Naive thymus-derived CD4-positive, alpha-beta T cell (primary cell): ENCODE measurements at regions not wholly inside any gene's neighbourhood (a gene's known extent, or its start where the extent isn't known, plus 50 kb on each side); places are given as distances from the start of the nearest gene placed in this dataset.
"Not testable (repeated sequence)": the region's sequence is repeated elsewhere in the genome, so short reads cannot be mapped to it uniquely, and the experiment has no call there.

Experiments used
- ATAC-seq: fragments of 150-1000 bp; cut with Tn5 transposase; 2 replicates; pipeline ENCODE4 v1.10.0; 2021; ENCODE audit warnings: mild to moderate bottlenecking, moderate library complexity
- CTCF ChIA-PET: fragments of 350-600 bp; sonication (Branson Sonifier 250); formaldehyde crosslinking; loops from one replicate; lab custom pipeline; 2021; ENCODE audit warnings: antibody characterized with exemption; lab: Charles Lee
- POLR2A ChIA-PET: fragments of 350-600 bp; sonication (Branson Sonifier 250); formaldehyde crosslinking; loops from one replicate; lab custom pipeline; 2021; ENCODE audit warnings: antibody characterized with exemption, inconsistent platforms; lab: Charles Lee
- DNase-seq, 9 donors: peaks; one replicate each; pipeline versions ENCODE4 v3.0.0 to v3.0.0-alpha.2; 2020 to 2022; ENCODE audit warnings: mixed read lengths in 1 of 9
- H3K27ac ChIP-seq: one replicate; pipeline ENCODE4 v1.7.0; 2013; ENCODE audit warnings: mild to moderate bottlenecking, low read depth, low read length, moderate library complexity
- H3K27me3 ChIP-seq, 2 donors: one replicate each; pipeline ENCODE4 v1.7.0; 2013; ENCODE audit warnings: low read length in 2 of 2, mild to moderate bottlenecking in 2 of 2, moderate library complexity in 2 of 2; ENCODE audit not compliant: control insufficient read depth in 2 of 2, insufficient read depth in 2 of 2
- H3K36me3 ChIP-seq, 3 experiments: 1 replicate in 2 of 3; 2 replicates in 1 of 3; pipeline ENCODE4 v1.7.0; 2013; ENCODE audit warnings: low read length in 3 of 3, mild to moderate bottlenecking in 3 of 3, moderate library complexity in 1 of 3; ENCODE audit not compliant: insufficient read depth in 3 of 3, control insufficient read depth in 2 of 3
- H3K4me1 ChIP-seq, 2 donors: one replicate each; pipeline ENCODE4 v1.7.0; 2013; ENCODE audit warnings: low read length in 2 of 2, mild to moderate bottlenecking in 2 of 2, moderate library complexity in 1 of 2; ENCODE audit not compliant: control insufficient read depth in 2 of 2, insufficient read depth in 2 of 2
- H3K4me3 ChIP-seq: 2 replicates; pipeline ENCODE4 v1.7.0; 2013; ENCODE audit warnings: mild to moderate bottlenecking, low read length
- H3K9me3 ChIP-seq, 3 experiments: 1 replicate in 2 of 3; 2 replicates in 1 of 3; pipeline ENCODE4 v1.7.0; 2013; ENCODE audit warnings: low read length in 3 of 3; ENCODE audit not compliant: control insufficient read depth in 2 of 3
- H3K27ac Mint-ChIP-seq, 9 donors: one replicate each; pipeline ENCODE4 v1.8.0; 2020 to 2022; ENCODE audit warnings: mixed read lengths in 9 of 9, mild to moderate bottlenecking in 8 of 9, moderate library complexity in 5 of 9, inconsistent platforms in 2 of 9
- H3K27me3 Mint-ChIP-seq, 5 donors: one replicate each; pipeline ENCODE4 v1.8.0; 2021 to 2022; ENCODE audit warnings: mixed read lengths in 5 of 5, mild to moderate bottlenecking in 1 of 5
- H3K36me3 Mint-ChIP-seq, 5 donors: one replicate each; pipeline ENCODE4 v1.8.0; 2020 to 2022; ENCODE audit warnings: mixed read lengths in 5 of 5, mild to moderate bottlenecking in 3 of 5, inconsistent platforms in 1 of 5
- H3K4me1 Mint-ChIP-seq, 7 donors: one replicate each; pipeline ENCODE4 v1.8.0; 2020 to 2022; ENCODE audit warnings: mixed read lengths in 7 of 7, mild to moderate bottlenecking in 3 of 7, inconsistent platforms in 1 of 7
- H3K4me3 Mint-ChIP-seq, 10 donors: one replicate each; pipeline ENCODE4 v1.8.0; 2020 to 2022; ENCODE audit warnings: mild to moderate bottlenecking in 10 of 10, mixed read lengths in 10 of 10, moderate library complexity in 6 of 10, inconsistent platforms in 2 of 10
- H3K9me3 Mint-ChIP-seq, 11 donors: one replicate each; pipeline ENCODE4 v1.8.0; 2020 to 2022; ENCODE audit warnings: mixed read lengths in 11 of 11, mild to moderate bottlenecking in 4 of 11, inconsistent platforms in 1 of 11, moderate library complexity in 1 of 11
- intact Hi-C, 2 donors: fragments of 100-400 bp; cut with micrococcal nuclease; formaldehyde crosslinking; loops; one replicate each; pipeline ENCODE4 v1.15.1; 2023

- Histone ChIP-seq H3K27me3 (peaks cover 0 to 3% of the 10 kb centered on the region in 2 donors), H3K36me3 (no peaks in the 10 kb centered on the region), H3K4me3 (no peak overlapping the region), H3K4me1 (peaks cover 0 to 13% of the 10 kb centered on the region in 2 donors), H3K9me3 (no peaks in the 10 kb centered on the region), H3K27ac (no peak overlapping the region)
- no peak for DNase-seq
- Mint-ChIP-seq H3K27me3 (peaks cover 0 to 41% (median 15%) of the 10 kb centered on the region in 5 donors), H3K27ac (no peak overlapping the region), H3K36me3 (no peaks in the 10 kb centered on the region), H3K4me1 (peaks cover 0 to 5% (median 0%) of the 10 kb centered on the region in 7 donors), H3K4me3 (no peak overlapping the region), H3K9me3 (peaks cover 0 to 7% (median 0%) of the 10 kb centered on the region in 11 donors)
- intact Hi-C loops: no loop called here
- no peak for ATAC-seq
- ChIA-PET CTCF (no interaction called here), POLR2A (no interaction called here)
Measured at GRCh38 chr1:5682626-5683225, 309.5 kb downstream of the NPHP4 start.

GRCh38 chr1:5681654-5682053, 310.6 kb downstream of the NPHP4 start:
- no peaks in the 10 kb centered on the region for H3K36me3 Mint-ChIP-seq
- DNase-seq: no peak
- H3K4me1 Mint-ChIP-seq: peaks cover 0 to 5% (median 0%) of the 10 kb centered on the region in 7 donors
- no peak for ATAC-seq
- Histone ChIP-seq H3K27ac (no peak overlapping the region), H3K4me3 (no peak overlapping the region), H3K36me3 (no peaks in the 10 kb centered on the region), H3K4me1 (peaks cover 0 to 13% of the 10 kb centered on the region in 2 donors), H3K9me3 (no peaks in the 10 kb centered on the region), H3K27me3 (peaks cover 0 to 3% of the 10 kb centered on the region in 2 donors)
- H3K27ac Mint-ChIP-seq: no peak overlapping the region
- H3K4me3 Mint-ChIP-seq: no peak overlapping the region
- peaks cover 0 to 7% (median 0%) of the 10 kb centered on the region in 11 donors for H3K9me3 Mint-ChIP-seq
- ChIA-PET POLR2A (no interaction called here), CTCF (no interaction called here)
- H3K27me3 Mint-ChIP-seq: peaks cover 0 to 35% (median 15%) of the 10 kb centered on the region in 5 donors
- intact Hi-C loops: no loop called here

- ChIA-PET POLR2A (no interaction called here), CTCF (no interaction called here)
- Histone ChIP-seq H3K4me1 (peaks cover 0 to 13% of the 10 kb centered on the region in 2 donors), H3K9me3 (no peaks in the 10 kb centered on the region), H3K4me3 (no peak overlapping the region), H3K27ac (no peak overlapping the region), H3K27me3 (peaks cover 0 to 3% of the 10 kb centered on the region in 2 donors), H3K36me3 (no peaks in the 10 kb centered on the region)
- no peak overlapping the region for H3K27ac Mint-ChIP-seq
- peaks cover 0 to 5% (median 0%) of the 10 kb centered on the region in 7 donors for H3K4me1 Mint-ChIP-seq
- H3K4me3 Mint-ChIP-seq: no peak overlapping the region
- H3K36me3 Mint-ChIP-seq: peaks cover 0 to 4% (median 0%) of the 10 kb centered on the region in 5 donors
- peaks cover 0 to 39% (median 12%) of the 10 kb centered on the region in 5 donors for H3K27me3 Mint-ChIP-seq
- peaks cover 4 to 13% (median 5%) of the 10 kb centered on the region in 11 donors for H3K9me3 Mint-ChIP-seq
- DNase-seq (no peak), ATAC-seq (no peak)
- intact Hi-C loops: no loop called here
Measured at GRCh38 chr1:5680600-5680999, 311.6 kb downstream of the NPHP4 start.

- no peaks in the 10 kb centered on the region for H3K9me3 ChIP-seq
- Mint-ChIP-seq H3K36me3 (peaks cover 0 to 9% (median 4%) of the 10 kb centered on the region in 5 donors), H3K4me3 (no peak overlapping the region), H3K27ac (no peak overlapping the region), H3K4me1 (peaks cover 0 to 5% (median 0%) of the 10 kb centered on the region in 7 donors), H3K9me3 (peaks cover 9 to 27% (median 15%) of the 10 kb centered on the region in 11 donors), H3K27me3 (peaks cover 0 to 31% (median 12%) of the 10 kb centered on the region in 5 donors)
- H3K4me3 ChIP-seq: no peak overlapping the region
- POLR2A ChIA-PET: no interaction called here
- H3K36me3 ChIP-seq: no peaks in the 10 kb centered on the region
- no peak for ATAC-seq
- no peak overlapping the region for H3K27ac ChIP-seq
- CTCF ChIA-PET: no interaction called here
- peaks cover 0 to 3% of the 10 kb centered on the region in 2 donors for H3K27me3 ChIP-seq
- DNase-seq: no peak
- intact Hi-C loops: no loop called here
- H3K4me1 ChIP-seq: peaks cover 0 to 11% of the 10 kb centered on the region in 2 donors
Measured at GRCh38 chr1:5678759-5679158, 313.5 kb downstream of the NPHP4 start.

- H3K36me3 Mint-ChIP-seq, H3K27ac Mint-ChIP-seq, POLR2A ChIA-PET, CTCF ChIA-PET, H3K36me3 ChIP-seq, H3K27me3 ChIP-seq, H3K4me3 ChIP-seq, H3K27ac ChIP-seq, ATAC-seq, H3K4me3 Mint-ChIP-seq, intact Hi-C loops, DNase-seq, H3K4me1 Mint-ChIP-seq, H3K9me3 ChIP-seq: not testable (repeated sequence)
- H3K4me1 ChIP-seq: peaks cover 0 to 10% of the 10 kb centered on the region in 2 donors
- Mint-ChIP-seq H3K9me3 (peaks cover 3 to 41% (median 15%) of the 10 kb centered on the region in 11 donors), H3K27me3 (peaks cover 0 to 25% (median 0%) of the 10 kb centered on the region in 5 donors)
Measured at GRCh38 chr1:5672355-5672754, 319.9 kb downstream of the NPHP4 start.

DNA sequence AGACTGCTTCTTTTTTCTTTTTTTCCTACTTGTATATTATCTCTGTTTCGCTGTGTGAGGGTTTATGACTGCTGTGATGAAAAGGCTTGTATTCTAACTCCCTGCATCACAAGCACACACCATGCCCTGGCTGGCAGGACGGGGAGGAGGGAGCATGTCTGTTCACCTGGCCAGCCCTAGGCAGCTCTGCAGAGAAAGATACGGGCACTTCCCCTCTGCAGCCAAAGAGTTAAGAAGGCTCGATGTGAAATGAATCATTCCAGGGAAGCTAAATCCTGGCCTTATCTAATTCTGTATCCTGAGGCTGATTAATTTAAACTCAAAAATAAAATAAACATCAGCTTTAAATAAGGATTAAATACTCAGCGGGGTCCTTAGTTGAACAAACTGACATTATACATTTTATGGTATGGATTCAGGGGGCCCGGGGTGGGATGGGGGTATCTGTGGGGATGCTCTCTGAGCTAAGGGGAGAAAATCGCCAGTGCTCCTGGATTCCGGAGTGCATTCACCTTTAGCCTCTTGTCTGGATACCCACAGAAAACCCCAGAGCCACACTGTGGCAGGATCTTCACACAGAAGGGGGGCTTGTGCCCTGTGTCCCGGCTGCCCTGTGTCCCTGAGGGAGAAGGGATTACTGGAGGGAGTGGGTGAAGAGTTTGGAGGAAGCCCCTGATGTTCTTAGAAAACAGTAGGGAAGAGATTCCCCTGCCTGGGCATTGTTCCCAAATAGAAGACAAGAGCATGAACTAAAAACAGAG, 321.5 kb downstream of the NPHP4 start:
- Mint-ChIP-seq H3K4me3 (no peak overlapping the region), H3K4me1 (peaks cover 0 to 5% (median 2%) of the 10 kb centered on the region in 7 donors), H3K36me3 (peaks cover 0 to 9% (median 0%) of the 10 kb centered on the region in 5 donors), H3K9me3 (peaks cover 3 to 35% (median 12%) of the 10 kb centered on the region in 11 donors), H3K27me3 (peaks cover 0 to 21% (median 3%) of the 10 kb centered on the region in 5 donors), H3K27ac (no peak overlapping the region)
- Histone ChIP-seq H3K36me3 (no peaks in the 10 kb centered on the region), H3K4me1 (peaks cover 0 to 18% of the 10 kb centered on the region in 2 donors), H3K4me3 (no peak overlapping the region), H3K27me3 (no peaks in the 10 kb centered on the region), H3K9me3 (no peaks in the 10 kb centered on the region), H3K27ac (no peak overlapping the region)
- ATAC-seq (no peak), DNase-seq (no peak)
- intact Hi-C loops: no loop called here
- CTCF ChIA-PET: no interaction called here
- POLR2A ChIA-PET: no interaction called here
